Kidney capillary endothelial cell (primary cell): ENCODE measurements at regions not wholly inside any gene's neighbourhood (a gene's known extent, or its start where the extent isn't known, plus 50 kb on each side); places are given as distances from the start of the nearest gene placed in this dataset.

ENCODE experiments used
- DNase-seq: peaks from one replicate; pipeline ENCODE4 v3.0.0-alpha.2; 2018; ENCODE audit warnings: low spot score

- no peak for DNase-seq
Observed at GRCh38 chr12:70154960-70155589, 88.2 kb upstream of the CNOT2 start.

GRCh38 chr12:70157099-70157498, 86.1 kb upstream of the CNOT2 start:
- no peak for DNase-seq

- no peak for DNase-seq
Observed at GRCh38 chr12:70165450-70165849, 77.8 kb upstream of the CNOT2 start.

- DNase-seq = no peak
Observed at GRCh38 chr12:70176290-70176689, 66.9 kb upstream of the CNOT2 start.

GRCh38 chr12:70177631-70178030, 65.6 kb upstream of the CNOT2 start:
- no peak for DNase-seq

- DNase-seq = no peak
Observed at GRCh38 chr12:70178038-70178437, 65.2 kb upstream of the CNOT2 start.

- DNase-seq = no peak
Observed at GRCh38 chr12:70180130-70180529, 63.1 kb upstream of the CNOT2 start.

GRCh38 chr12:70185301-70185700, 57.9 kb upstream of the CNOT2 start:
- DNase-seq = no peak

GRCh38 chr12:70186436-70186835, 56.8 kb upstream of the CNOT2 start:
- DNase-seq = no peak

GRCh38 chr12:70190262-70191010, 52.8 kb upstream of the CNOT2 start:
- peak; percentile 52 for DNase-seq
